Breast epithelium (tissue), 4 donors: ENCODE measurements at regions not wholly inside any gene's neighbourhood (a gene's known extent, or its start where the extent isn't known, plus 50 kb on each side); places are given as distances from the start of the nearest gene placed in this dataset.

Source experiments
- DNase-seq, 2 donors: peaks; one replicate each; pipeline ENCODE4 v3.0.0-alpha.2; 2019; ENCODE audit warnings: low spot score in 2 of 2
- H3K27ac ChIP-seq, 2 donors: fragments of 200-600 bp; sonication (generic) in 1 of 2; one replicate each; pipeline ENCODE4 v1.5.1; 2016 to 2019; ENCODE audit warnings: mild to moderate bottlenecking in 1 of 2
- H3K27me3 ChIP-seq, 2 donors: fragments of 200-600 bp; sonication (generic) in 1 of 2; one replicate each; pipeline versions ENCODE4 v1.5.1 to v1.6.0; 2017 to 2019; ENCODE audit warnings: control low read depth in 1 of 2, mild to moderate bottlenecking in 1 of 2
- H3K36me3 ChIP-seq: fragments of 200-600 bp; one replicate; pipeline ENCODE4 v1.5.1; 2019
- H3K4me1 ChIP-seq, 2 donors: fragments of 200-600 bp; sonication (generic); one replicate each; pipeline ENCODE4 v1.5.1; 2016 to 2019; ENCODE audit warnings: control low read depth in 1 of 2
- H3K4me3 ChIP-seq, 3 donors: fragments of 200-600 bp; sonication (generic); 1 replicate in 2 of 3; 2 replicates in 1 of 3; pipeline ENCODE4 v1.5.1; 2016 to 2019; ENCODE audit warnings: mild to moderate bottlenecking in 3 of 3, moderate library complexity in 2 of 3
- H3K9me3 ChIP-seq, 2 donors: fragments of 200-600 bp; sonication (generic) in 1 of 2; one replicate each; pipeline ENCODE4 v1.5.1; 2016 to 2019; ENCODE audit warnings: control low read depth in 1 of 2
- POLR2A ChIP-seq: fragments of 450-650 bp; IDR thresholded peaks from one replicate; pipeline ENCODE4 v1.6.1; 2016; ENCODE audit warnings: antibody characterized with exemption, mild to moderate bottlenecking, moderate library complexity
- POLR2AphosphoS5 ChIP-seq, 3 donors: sonication (generic); formaldehyde crosslinking; IDR thresholded peaks; one replicate each; pipeline ENCODE4 v1.6.1; 2017; ENCODE audit warnings: antibody characterized with exemption in 3 of 3
- intact Hi-C: fragments of 100-400 bp; cut with DNase I; formaldehyde crosslinking; loops from one replicate; pipeline ENCODE4 v1.15.1; 2023; ENCODE audit warnings: low total_unique reads
- TF ChIP-seq, protein P1 (sequence below), 3 donors: fragments of 450-650 bp; IDR thresholded peaks; one replicate each; pipeline ENCODE4 v1.5.1; 2016 to 2017; ENCODE audit warnings: antibody characterized with exemption in 3 of 3, mild to moderate bottlenecking in 3 of 3, moderate library complexity in 3 of 3

DNA sequence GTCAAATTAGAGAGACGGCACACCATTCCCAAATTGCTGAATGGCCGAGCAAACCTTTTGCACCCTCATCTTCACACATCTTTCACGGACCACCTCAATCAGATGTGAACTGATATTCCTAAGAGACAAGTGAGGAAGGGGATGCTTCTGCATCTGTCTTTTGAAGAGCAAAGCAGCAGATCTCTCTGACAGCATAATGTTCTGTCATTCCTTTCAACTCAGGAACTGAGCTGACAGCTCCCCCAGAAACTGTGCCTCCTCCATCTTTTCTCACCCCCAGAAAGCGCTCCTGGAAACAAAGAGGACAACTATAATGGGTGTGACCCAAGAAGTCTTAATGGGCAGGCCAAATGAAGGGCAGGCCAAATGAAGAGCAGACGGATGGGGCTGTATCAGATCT lies 256.4 kb downstream of the C1orf94 start:
- H3K9me3 ChIP-seq = no peaks in the 10 kb centered on the region
- no peaks in the 10 kb centered on the region for H3K27me3 ChIP-seq
- H3K27ac ChIP-seq = no peak overlapping the region
- intact Hi-C loops = no loop called here
- no peak for DNase-seq
- no peaks in the 10 kb centered on the region for H3K4me1 ChIP-seq
- no peaks in the 10 kb centered on the region for H3K36me3 ChIP-seq
- no peak overlapping the region for H3K4me3 ChIP-seq
- TF ChIP-seq POLR2AphosphoS5 (IDR thresholded peaks at IDR 0.05) (no peak), POLR2A (no peak)
- TF ChIP-seq, protein P1, sequence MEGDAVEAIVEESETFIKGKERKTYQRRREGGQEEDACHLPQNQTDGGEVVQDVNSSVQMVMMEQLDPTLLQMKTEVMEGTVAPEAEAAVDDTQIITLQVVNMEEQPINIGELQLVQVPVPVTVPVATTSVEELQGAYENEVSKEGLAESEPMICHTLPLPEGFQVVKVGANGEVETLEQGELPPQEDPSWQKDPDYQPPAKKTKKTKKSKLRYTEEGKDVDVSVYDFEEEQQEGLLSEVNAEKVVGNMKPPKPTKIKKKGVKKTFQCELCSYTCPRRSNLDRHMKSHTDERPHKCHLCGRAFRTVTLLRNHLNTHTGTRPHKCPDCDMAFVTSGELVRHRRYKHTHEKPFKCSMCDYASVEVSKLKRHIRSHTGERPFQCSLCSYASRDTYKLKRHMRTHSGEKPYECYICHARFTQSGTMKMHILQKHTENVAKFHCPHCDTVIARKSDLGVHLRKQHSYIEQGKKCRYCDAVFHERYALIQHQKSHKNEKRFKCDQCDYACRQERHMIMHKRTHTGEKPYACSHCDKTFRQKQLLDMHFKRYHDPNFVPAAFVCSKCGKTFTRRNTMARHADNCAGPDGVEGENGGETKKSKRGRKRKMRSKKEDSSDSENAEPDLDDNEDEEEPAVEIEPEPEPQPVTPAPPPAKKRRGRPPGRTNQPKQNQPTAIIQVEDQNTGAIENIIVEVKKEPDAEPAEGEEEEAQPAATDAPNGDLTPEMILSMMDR (IDR thresholded peaks at IDR 0.05) = no peak

DNA sequence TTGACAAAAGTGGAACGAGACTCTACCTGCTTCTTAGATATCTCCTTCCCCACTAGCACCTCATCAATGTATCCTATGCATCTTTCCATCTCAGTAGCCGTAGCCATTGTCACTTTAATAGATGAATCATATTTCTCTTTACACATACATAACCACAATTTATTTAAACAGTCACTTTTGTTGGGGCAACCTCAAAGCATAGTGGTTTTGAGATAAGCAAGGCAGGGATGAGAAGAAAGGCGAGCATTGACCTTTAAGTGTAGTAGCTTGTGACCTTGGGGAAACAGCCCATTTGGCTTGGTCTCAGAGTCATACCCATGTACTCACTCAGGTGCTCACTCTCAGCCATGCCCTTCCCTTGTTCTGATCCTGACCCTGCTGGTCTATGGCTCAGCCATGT lies 260.1 kb downstream of the C1orf94 start:
- TF ChIP-seq, protein P1 (IDR thresholded peaks at IDR 0.05) = no peak
- TF ChIP-seq POLR2AphosphoS5 (IDR thresholded peaks at IDR 0.05) (no peak), POLR2A (no peak)
- H3K27me3 ChIP-seq = no peaks in the 10 kb centered on the region
- intact Hi-C loops = loop anchor here (1.0 kb wide), 1 partner anchor 13 kb away; no protein-coding TSS in a partner anchor
- H3K27ac ChIP-seq = no peak overlapping the region
- no peak overlapping the region for H3K4me3 ChIP-seq
- H3K9me3 ChIP-seq = no peaks in the 10 kb centered on the region
- no peak for DNase-seq
- no peaks in the 10 kb centered on the region for H3K36me3 ChIP-seq
- H3K4me1 ChIP-seq = no peaks in the 10 kb centered on the region

DNA sequence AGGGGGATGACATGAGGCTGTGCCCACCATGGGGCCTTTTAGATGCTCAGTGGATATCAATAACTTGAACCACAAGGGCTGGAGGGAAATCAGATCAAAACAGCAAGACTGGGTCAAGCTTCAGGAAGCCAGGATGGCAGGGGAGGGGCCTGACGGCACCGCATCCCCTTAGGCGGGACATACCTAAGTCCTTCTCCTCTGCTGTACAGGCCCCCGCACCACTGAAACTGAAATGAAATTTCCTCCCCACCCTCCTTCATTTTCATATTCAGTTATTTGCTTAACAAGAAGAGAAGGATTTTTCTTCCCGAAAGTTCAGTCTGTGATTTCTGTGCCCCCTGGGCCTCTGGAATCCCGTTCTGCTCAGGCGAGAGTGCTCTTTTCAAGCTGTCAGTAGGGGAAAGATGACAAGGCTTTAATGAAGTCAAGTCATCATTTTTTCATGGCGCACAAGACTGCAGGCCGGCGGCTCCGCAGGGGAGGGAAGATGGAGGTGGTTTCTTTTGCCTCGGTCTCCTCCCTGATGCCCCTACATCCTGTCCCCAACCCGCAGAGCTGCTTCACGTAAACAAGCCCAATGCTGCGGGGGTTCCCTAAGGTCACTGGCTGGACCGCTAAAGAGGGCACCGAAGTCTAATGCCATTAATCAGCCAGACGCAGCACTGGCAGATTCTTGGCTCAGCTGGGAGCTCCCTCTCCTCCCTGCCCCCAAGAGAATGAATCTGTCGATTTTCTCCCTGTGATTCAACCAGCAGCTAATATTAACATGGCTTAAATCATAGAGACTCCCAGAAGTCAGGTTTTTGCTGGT lies 264.8 kb downstream of the C1orf94 start:
- Histone ChIP-seq H3K36me3 (no peaks in the 10 kb centered on the region), H3K9me3 (no peaks in the 10 kb centered on the region), H3K27ac (no peak overlapping the region), H3K27me3 (peaks cover 0 to 11% of the 10 kb centered on the region in 2 donors), H3K4me1 (no peaks in the 10 kb centered on the region), H3K4me3 (no peak overlapping the region)
- no peak for DNase-seq
- intact Hi-C loops = loop anchor here (2.0 kb wide), 1 partner anchor 17 kb away; no protein-coding TSS in a partner anchor
- TF ChIP-seq POLR2AphosphoS5 (IDR thresholded peaks at IDR 0.05) = no peak
- TF ChIP-seq, protein P1 (IDR thresholded peaks at IDR 0.05) = no peak
- TF ChIP-seq POLR2A = no peak

DNA sequence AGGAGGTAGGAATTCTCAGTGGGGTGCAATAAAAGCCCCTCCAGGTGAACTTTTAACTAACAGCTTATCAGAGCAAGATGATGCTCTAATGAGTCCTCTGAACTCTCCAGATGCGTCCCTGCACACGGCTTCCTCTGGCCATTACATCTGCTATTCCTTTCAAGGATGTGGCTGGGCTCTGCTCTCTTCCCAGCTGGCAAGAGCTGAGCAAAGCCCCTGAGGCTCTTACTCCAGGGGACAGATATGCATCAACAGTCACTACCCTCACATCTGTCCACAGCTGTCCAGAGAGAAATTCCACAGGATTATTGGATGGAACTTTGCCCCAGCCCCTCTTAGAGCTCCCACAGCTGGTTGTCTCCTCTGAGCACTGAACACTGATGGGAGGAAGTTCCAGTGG lies 267.8 kb downstream of the C1orf94 start:
- intact Hi-C loops = no loop called here
- Histone ChIP-seq H3K36me3 (no peaks in the 10 kb centered on the region), H3K4me1 (no peaks in the 10 kb centered on the region), H3K27me3 (peaks cover 0 to 11% of the 10 kb centered on the region in 2 donors), H3K9me3 (no peaks in the 10 kb centered on the region), H3K4me3 (no peak overlapping the region), H3K27ac (no peak overlapping the region)
- no peak for DNase-seq
- no peak for TF ChIP-seq POLR2AphosphoS5 (IDR thresholded peaks at IDR 0.05)
- TF ChIP-seq, protein P1 (IDR thresholded peaks at IDR 0.05) = no peak
- TF ChIP-seq POLR2A = no peak

DNA sequence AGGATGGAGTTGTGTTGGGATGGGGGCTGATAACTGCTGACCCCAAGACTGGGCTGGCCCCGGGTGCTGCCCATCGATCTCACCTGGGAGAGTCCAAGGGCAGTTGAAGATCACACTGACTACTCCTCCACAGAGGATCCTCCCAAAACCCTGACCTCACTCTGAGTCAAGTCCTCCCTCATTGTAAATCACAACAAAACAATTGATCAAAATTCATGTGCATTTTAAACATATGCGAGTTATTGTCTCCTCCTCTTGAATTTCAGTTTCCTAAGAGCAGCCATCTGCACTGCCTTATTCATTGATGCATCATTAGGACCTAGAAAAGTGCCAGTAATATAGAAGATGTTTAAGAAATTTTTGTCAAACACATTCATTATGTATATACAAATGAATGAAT lies 273.6 kb downstream of the C1orf94 start:
- intact Hi-C loops = loop anchor here (1.0 kb wide), 1 partner anchor 14 kb away; no protein-coding TSS in a partner anchor
- DNase-seq = no peak
- no peak overlapping the region for H3K27ac ChIP-seq
- no peaks in the 10 kb centered on the region for H3K27me3 ChIP-seq
- no peaks in the 10 kb centered on the region for H3K9me3 ChIP-seq
- H3K36me3 ChIP-seq = no peaks in the 10 kb centered on the region
- H3K4me1 ChIP-seq = no peaks in the 10 kb centered on the region
- no peak overlapping the region for H3K4me3 ChIP-seq
- TF ChIP-seq, protein P1 (IDR thresholded peaks at IDR 0.05) = no peak
- TF ChIP-seq POLR2AphosphoS5 (IDR thresholded peaks at IDR 0.05) = no peak
